ENCODE measurements at regions not wholly inside any gene's neighbourhood (a gene's known extent, or its start where the extent isn't known, plus 50 kb on each side); places are given as distances from the start of the nearest gene placed in this dataset.

DNA sequence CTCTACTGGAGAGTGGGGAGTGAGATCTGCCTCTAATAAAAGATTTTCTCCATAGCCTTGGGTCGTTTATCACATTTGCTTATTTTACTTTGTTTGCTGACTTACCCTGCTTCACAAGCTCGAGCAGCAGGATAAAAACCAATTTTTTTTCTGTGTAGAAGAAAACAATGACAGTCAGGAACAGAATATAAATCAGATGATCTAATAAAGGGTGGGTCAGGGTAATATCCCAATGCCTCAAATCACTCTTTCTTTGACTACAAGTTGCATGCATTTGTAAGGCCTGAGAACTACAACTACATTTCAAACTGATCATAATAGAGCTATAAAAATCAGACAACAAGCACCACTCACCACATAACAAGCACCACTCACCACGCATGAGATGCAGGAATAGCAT, 174.4 kb upstream of the ADARB2 start:
- H3K4me3 Mint-ChIP-seq, result no peak overlapping the region

DNA sequence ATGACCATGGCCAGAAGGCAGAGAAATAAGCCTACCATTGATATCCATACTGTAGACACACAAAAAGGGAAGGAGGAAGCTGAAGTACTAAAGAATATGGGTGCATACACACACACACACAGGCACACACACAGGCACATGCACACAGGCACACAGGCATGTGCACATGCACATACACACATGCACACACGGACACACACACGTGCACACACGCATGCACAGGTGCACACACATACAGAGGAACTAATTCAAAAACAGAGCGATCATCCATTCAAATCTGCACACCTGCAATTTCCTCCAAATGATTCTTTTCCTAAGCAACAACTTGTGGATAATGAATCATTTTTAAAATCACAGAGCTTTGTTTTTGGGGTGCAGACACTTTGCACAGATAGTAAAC, 166.7 kb upstream of the ADARB2 start:
- H3K27ac Mint-ChIP-seq, result no peak overlapping the region
- no peak overlapping the region for H3K4me3 Mint-ChIP-seq
- no peak for ATAC-seq (replicated peaks in 1 of 2)
- no peaks in the 10 kb centered on the region for H3K36me3 Mint-ChIP-seq (ENCODE audit: insufficient read depth in 2 of 2)
- no peaks in the 10 kb centered on the region for H3K4me1 Mint-ChIP-seq (ENCODE audit: low read depth)
- no peak for DNase-seq
- peaks cover 5% of the 10 kb centered on the region for H3K27me3 Mint-ChIP-seq (ENCODE audit: low read depth)
- peaks cover 0 to 5% of the 10 kb centered on the region in 2 donors for H3K9me3 Mint-ChIP-seq

More for the DNA sequence above, 174.4 kb upstream of the ADARB2 start:
- no peaks in the 10 kb centered on the region for H3K9me3 Mint-ChIP-seq
- ATAC-seq (replicated peaks in 1 of 2) (no peak), DNase-seq (no peak)
- no peaks in the 10 kb centered on the region for H3K27me3 Mint-ChIP-seq (ENCODE audit: low read depth)
- H3K4me1 Mint-ChIP-seq (ENCODE audit: low read depth), result no peaks in the 10 kb centered on the region
- H3K36me3 Mint-ChIP-seq (ENCODE audit: insufficient read depth in 2 of 2), result no peaks in the 10 kb centered on the region
- no peak overlapping the region for H3K27ac Mint-ChIP-seq

DNA sequence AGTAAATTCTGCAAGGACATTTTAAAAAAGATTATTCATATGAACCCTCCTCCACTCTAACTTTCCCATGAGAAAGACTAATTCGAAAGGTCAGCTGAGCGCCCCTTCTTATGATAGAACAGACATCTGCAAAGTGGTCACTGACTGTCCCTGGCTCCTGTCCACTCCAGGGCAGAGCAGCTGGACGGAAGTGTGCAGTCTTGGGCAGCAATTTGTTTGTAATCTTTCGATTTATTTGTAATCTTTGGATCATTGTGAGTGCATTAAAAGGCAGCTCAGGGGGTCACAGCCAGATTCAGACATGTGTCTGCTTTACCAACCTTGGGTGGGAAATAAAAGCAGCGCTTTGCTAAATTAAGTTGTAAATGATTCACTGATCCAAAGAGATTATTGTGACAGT, 158.8 kb upstream of the ADARB2 start:
- no peaks in the 10 kb centered on the region for H3K36me3 Mint-ChIP-seq (ENCODE audit: insufficient read depth in 2 of 2)
- ATAC-seq (replicated peaks in 1 of 2) (no peak), DNase-seq (no peak)

DNA sequence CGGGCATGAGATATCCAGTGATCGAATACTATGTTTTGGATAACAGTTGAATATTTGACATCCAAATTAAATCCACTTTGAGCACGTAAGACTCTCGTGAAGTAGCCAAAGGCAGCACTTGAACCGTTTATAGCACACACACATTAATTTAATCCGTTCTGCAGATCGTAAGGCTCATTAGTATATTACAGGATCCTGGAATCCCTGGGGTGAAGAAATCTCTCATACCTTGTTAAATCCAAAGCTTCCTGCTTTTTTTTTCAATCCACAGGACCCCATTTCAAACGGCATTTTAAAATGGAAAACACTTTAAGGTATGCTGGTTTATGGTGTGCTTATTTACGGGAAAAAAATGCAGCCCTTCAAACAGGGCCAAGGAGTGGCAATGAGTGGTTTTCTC, 158.4 kb upstream of the ADARB2 start:
- H3K4me1 Mint-ChIP-seq (ENCODE audit: low read depth), result no peaks in the 10 kb centered on the region
- DNase-seq (no peak), ATAC-seq (replicated peaks in 1 of 2) (no peak)
- no peak overlapping the region for H3K27ac Mint-ChIP-seq
- H3K9me3 Mint-ChIP-seq, result no peaks in the 10 kb centered on the region
- no peaks in the 10 kb centered on the region for H3K27me3 Mint-ChIP-seq (ENCODE audit: low read depth)
- no peak overlapping the region for H3K4me3 Mint-ChIP-seq
- H3K36me3 Mint-ChIP-seq (ENCODE audit: insufficient read depth in 2 of 2), result no peaks in the 10 kb centered on the region

More for the DNA sequence above, 158.8 kb upstream of the ADARB2 start:
- Mint-ChIP-seq H3K27me3 (ENCODE audit: low read depth) (no peaks in the 10 kb centered on the region), H3K9me3 (no peaks in the 10 kb centered on the region), H3K27ac (no peak overlapping the region), H3K4me1 (ENCODE audit: low read depth) (no peaks in the 10 kb centered on the region), H3K4me3 (no peak overlapping the region)

DNA sequence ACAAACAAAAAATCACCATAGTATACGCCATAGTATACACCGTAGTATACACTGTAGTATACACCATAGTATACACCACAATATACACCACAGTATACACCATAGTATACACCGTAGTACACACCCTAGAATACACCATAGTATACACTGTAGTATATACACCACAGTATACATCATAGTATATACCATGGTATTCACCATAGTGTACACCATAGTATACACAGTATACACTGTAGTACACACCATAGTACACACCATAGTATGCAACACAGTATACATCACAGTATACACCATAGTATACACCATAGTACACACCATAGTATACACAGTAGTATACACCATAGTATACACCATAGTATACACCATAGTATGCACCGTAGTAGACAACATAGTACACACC, 157.6 kb upstream of the ADARB2 start:
- Mint-ChIP-seq H3K27me3 (ENCODE audit: low read depth) (no peaks in the 10 kb centered on the region), H3K9me3 (no peaks in the 10 kb centered on the region), H3K4me1 (ENCODE audit: low read depth) (no peaks in the 10 kb centered on the region)

DNA sequence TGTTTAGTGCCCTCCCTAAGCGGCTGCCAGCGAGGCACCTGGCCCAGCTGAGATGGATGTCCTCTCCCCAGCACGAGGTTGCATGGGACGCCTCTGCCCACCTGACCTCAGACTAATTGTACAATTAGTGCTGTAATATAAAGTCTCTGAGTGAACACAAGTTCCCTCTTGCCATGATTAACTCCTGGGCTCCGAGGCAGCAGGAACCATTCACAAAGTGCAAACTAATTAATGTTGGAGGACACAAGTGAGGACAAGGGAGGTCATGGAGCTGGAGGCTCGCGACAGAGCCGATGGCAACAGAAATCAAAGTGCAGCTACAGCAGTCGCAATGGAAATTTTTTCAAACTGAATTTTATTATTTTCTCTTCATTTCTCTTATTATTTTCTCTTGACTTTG, 156.6 kb upstream of the ADARB2 start:
- ATAC-seq (replicated peaks in 1 of 2) (no peak), DNase-seq (no peak)
- Mint-ChIP-seq H3K36me3 (ENCODE audit: insufficient read depth in 2 of 2) (no peaks in the 10 kb centered on the region), H3K4me3 (no peak overlapping the region), H3K27me3 (ENCODE audit: low read depth) (no peaks in the 10 kb centered on the region), H3K27ac (no peak overlapping the region), H3K4me1 (ENCODE audit: low read depth) (no peaks in the 10 kb centered on the region), H3K9me3 (no peaks in the 10 kb centered on the region)

More for the DNA sequence above, 157.6 kb upstream of the ADARB2 start:
- Mint-ChIP-seq H3K4me3 (no peak overlapping the region), H3K27ac (no peak overlapping the region), H3K36me3 (ENCODE audit: insufficient read depth in 2 of 2) (no peaks in the 10 kb centered on the region)
- DNase-seq (no peak), ATAC-seq (replicated peaks in 1 of 2) (no peak)

DNA sequence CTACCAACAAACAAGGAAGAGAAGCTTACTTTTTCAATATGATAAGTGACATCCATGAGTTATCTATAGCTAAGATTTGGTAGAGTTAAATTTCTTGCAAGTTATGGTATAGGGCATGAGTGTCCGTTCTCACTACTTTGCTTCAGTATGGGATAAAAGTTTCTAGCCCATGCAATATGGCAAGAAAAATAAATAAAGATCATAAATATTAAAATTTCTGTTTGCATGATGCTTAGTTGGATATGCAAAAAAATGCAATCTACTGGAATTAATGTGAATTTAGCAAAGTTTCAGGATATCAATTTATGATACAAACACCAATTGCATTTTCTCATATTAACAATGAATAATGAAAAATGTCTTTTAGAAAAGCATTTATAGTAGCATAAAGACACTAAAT, 148.7 kb upstream of the ADARB2 start:
- Mint-ChIP-seq H3K27ac (no peak overlapping the region), H3K4me3 (no peak overlapping the region), H3K27me3 (ENCODE audit: low read depth) (no peaks in the 10 kb centered on the region), H3K9me3 (peaks cover 2% of the 10 kb centered on the region in 2 donors), H3K4me1 (ENCODE audit: low read depth) (no peaks in the 10 kb centered on the region), H3K36me3 (ENCODE audit: insufficient read depth in 2 of 2) (no peaks in the 10 kb centered on the region)
- no peak for DNase-seq
- ATAC-seq (replicated peaks in 1 of 2), result no peak

DNA sequence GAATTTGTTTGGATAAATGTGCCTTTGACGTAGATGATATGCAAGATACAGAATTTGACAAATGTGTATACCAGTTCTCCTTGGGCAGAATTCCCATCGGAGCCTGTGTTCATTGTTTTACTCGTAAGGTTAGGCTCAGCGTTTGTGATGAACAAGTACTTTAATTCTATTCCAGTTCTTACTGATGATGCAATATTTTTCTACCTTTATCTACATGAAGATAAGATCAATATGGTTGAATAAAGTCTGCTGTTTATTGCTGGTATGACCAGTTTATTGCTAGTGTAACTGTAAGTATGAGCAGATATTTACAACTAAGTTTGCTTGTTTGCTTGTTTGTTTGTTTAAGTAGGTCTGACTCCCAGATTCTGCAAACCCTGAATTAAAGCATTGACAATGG, 145.4 kb upstream of the ADARB2 start:
- H3K4me3 Mint-ChIP-seq, result no peak overlapping the region
- H3K9me3 Mint-ChIP-seq, result peaks cover 2 to 5% of the 10 kb centered on the region in 2 donors
- H3K27me3 Mint-ChIP-seq (ENCODE audit: low read depth), result no peaks in the 10 kb centered on the region
- no peak for ATAC-seq (replicated peaks in 1 of 2)
- no peak overlapping the region for H3K27ac Mint-ChIP-seq
- H3K4me1 Mint-ChIP-seq (ENCODE audit: low read depth), result no peaks in the 10 kb centered on the region
- no peak for DNase-seq
- H3K36me3 Mint-ChIP-seq (ENCODE audit: insufficient read depth in 2 of 2), result no peaks in the 10 kb centered on the region

DNA sequence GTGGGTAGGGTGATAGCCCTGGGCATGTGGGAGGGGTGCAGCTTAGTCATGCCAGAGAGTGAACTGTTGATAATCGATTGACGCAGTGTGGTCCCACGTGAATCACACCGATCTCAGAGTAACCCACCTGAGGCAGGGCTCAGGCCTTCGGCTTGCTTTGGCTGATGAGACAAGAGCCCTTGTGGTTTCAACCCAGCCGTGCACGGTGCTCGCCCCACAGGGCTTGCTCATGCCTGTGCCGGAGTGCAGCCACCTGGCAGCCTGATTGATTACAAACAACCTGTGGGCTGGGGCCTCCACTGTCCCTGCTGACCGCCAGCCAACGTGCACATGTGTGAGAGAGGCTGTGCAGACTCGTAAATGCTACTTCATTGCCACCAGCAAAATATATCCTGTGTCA, 144.9 kb upstream of the ADARB2 start:
- H3K36me3 Mint-ChIP-seq (ENCODE audit: insufficient read depth in 2 of 2), result no peaks in the 10 kb centered on the region
- no peak overlapping the region for H3K27ac Mint-ChIP-seq
- H3K9me3 Mint-ChIP-seq, result peaks cover 2 to 5% of the 10 kb centered on the region in 2 donors
- no peak overlapping the region for H3K4me3 Mint-ChIP-seq
- H3K4me1 Mint-ChIP-seq (ENCODE audit: low read depth), result no peaks in the 10 kb centered on the region
- DNase-seq, result no peak
- no peaks in the 10 kb centered on the region for H3K27me3 Mint-ChIP-seq (ENCODE audit: low read depth)
- ATAC-seq (replicated peaks in 1 of 2), result no peak

DNA sequence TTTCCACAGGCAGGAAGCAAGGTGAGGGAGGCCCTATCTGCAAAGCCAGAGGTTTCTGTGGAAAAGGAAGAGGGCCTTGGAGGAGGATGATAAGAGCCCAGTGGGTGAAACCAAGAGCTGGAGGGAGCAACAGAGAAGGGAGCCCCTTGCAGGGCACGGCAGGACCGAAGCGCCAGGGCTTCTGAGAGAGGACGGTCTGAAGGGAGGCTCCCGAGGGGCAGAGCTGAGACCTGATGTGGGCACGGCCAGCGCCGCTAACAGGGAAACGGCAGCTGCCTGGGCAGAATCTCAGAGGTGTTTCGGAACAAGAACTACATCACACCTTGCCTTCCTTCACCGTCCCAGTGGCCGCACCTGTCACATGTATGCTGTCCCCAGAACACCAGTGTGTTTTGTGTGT, 144.3 kb upstream of the ADARB2 start:
- no peak for DNase-seq
- Mint-ChIP-seq H3K27ac (no peak overlapping the region), H3K4me3 (no peak overlapping the region), H3K9me3 (peaks cover 2 to 5% of the 10 kb centered on the region in 2 donors), H3K36me3 (ENCODE audit: insufficient read depth in 2 of 2) (no peaks in the 10 kb centered on the region), H3K27me3 (ENCODE audit: low read depth) (no peaks in the 10 kb centered on the region), H3K4me1 (ENCODE audit: low read depth) (no peaks in the 10 kb centered on the region)
- ATAC-seq (replicated peaks in 1 of 2), result no peak

DNA sequence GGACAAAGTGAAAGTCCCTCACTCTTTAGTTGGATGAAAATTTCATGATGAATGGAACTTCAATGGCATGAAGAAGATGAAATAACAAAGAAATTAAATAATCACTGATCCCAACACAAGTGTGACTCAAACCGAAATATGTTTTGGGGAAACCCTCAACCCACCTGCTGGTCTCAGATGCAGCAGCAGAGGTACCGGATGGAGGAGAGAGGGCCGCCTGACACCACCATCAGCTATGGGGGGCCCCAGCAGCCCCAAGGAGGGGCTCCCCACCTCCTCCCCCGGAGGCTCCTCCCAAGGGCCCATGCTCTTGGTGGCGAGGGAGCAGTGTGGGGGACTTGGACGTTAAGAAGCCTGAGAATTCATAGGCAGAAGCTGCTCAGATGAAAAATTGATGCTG, 137.2 kb upstream of the ADARB2 start:
- ATAC-seq (replicated peaks in 1 of 2) (no peak), DNase-seq (no peak)
- Mint-ChIP-seq H3K27me3 (ENCODE audit: low read depth) (no peaks in the 10 kb centered on the region), H3K36me3 (ENCODE audit: insufficient read depth in 2 of 2) (no peaks in the 10 kb centered on the region), H3K27ac (no peak overlapping the region), H3K9me3 (no peaks in the 10 kb centered on the region), H3K4me3 (no peak overlapping the region), H3K4me1 (ENCODE audit: low read depth) (no peaks in the 10 kb centered on the region)

DNA sequence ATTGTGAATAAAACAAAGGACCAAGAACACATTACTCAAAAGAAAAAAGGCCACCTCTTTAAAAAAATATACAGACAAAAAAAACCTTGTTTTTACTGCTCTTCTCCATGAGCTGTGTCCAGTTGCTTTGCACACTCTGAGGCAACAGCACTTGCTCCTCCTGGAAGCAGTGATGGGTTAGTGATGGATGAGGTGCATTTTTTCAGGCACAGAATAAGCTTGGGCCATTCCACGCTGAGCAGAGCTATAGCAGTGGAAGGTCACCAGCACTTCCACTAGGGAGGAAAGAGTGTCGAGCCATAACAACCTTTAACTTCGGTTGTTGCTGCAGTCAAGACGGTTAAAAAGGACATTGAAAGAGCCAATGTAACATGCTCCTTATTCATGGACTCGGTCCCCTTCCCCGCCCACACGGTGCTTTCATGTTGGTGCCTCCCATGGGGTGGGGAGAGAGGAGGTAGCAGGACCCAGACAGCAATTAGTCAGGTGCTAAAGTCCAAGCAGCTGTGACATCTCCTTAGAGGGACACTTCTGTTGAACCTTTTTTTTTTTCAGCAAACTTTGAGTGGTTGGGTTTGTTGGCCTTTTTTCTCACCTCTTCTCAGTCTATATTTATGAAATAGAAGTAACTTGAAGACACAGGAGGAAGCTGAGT, 136.5 kb upstream of the ADARB2 start:
- H3K27ac Mint-ChIP-seq, result no peak overlapping the region
- no peak for ATAC-seq (replicated peaks in 1 of 2)

DNA sequence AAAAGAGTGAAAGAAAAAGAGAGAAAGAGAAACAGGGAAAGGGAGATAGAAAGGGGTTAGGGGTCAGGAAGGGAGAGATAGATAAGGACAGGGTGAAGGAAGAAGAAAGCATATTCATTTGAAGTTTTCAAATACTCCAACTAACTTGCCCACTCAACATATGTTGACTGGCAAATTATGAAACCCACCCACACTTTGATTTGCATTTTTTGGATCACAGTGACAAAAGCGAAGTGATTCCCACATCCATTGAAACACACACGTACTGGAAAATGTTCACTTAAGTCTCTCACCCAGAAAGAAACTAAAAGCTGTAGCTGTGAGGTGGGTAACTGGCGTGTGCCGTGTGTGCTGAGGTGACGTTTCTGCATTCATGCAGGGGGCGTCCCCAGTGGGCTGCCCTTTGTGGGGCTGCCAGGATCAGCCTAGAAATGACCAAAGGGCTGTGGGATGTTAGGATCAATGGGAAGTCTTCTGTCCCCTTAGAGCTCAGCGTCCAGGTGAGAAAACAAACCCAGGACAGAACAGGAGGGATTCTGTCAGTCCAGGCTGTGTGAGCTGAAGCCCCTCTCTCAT, 134.9 kb upstream of the ADARB2 start:
- Mint-ChIP-seq H3K4me1 (ENCODE audit: low read depth) (no peaks in the 10 kb centered on the region), H3K9me3 (no peaks in the 10 kb centered on the region), H3K4me3 (no peak overlapping the region), H3K27me3 (ENCODE audit: low read depth) (no peaks in the 10 kb centered on the region), H3K36me3 (ENCODE audit: insufficient read depth in 2 of 2) (no peaks in the 10 kb centered on the region), H3K27ac (no peak overlapping the region)
- ATAC-seq (replicated peaks in 1 of 2) (no peak), DNase-seq (no peak)

More for the DNA sequence above, 136.5 kb upstream of the ADARB2 start:
- Mint-ChIP-seq H3K4me1 (ENCODE audit: low read depth) (no peaks in the 10 kb centered on the region), H3K9me3 (no peaks in the 10 kb centered on the region), H3K36me3 (ENCODE audit: insufficient read depth in 2 of 2) (no peaks in the 10 kb centered on the region), H3K27me3 (ENCODE audit: low read depth) (no peaks in the 10 kb centered on the region), H3K4me3 (no peak overlapping the region)
- DNase-seq, result no peak

DNA sequence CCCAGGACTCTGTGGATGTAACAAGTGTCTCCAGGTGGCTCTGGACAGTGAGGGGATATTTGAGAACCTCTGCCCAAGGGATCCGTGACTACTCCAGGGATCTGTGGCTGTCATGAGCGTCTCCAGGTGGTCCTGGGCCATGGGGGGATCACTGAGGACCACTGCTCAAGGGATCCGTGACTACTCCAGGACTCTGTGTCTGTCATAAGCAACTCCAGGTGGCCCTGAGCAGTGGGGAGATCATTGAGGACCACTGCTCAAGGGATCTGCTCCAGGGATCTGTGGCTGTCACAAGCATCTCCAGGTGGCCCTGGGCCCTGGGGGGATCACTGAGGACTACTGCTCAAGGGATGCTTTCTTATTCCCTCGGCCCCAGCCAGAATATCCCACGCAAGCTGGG, 133.2 kb upstream of the ADARB2 start:
- no peaks in the 10 kb centered on the region for H3K36me3 Mint-ChIP-seq (ENCODE audit: insufficient read depth in 2 of 2)
- DNase-seq (no peak), ATAC-seq (replicated peaks in 1 of 2) (no peak)
- H3K27ac Mint-ChIP-seq, result no peak overlapping the region
- H3K4me3 Mint-ChIP-seq, result no peak overlapping the region
- no peaks in the 10 kb centered on the region for H3K4me1 Mint-ChIP-seq (ENCODE audit: low read depth)
- H3K27me3 Mint-ChIP-seq (ENCODE audit: low read depth), result no peaks in the 10 kb centered on the region
- peaks cover 0 to 1% of the 10 kb centered on the region in 2 donors for H3K9me3 Mint-ChIP-seq
